Urinary bladder (tissue), 3 donors: ENCODE measurements at regions not wholly inside any gene's neighbourhood (a gene's known extent, or its start where the extent isn't known, plus 50 kb on each side); places are given as distances from the start of the nearest gene placed in this dataset.

Experiments used
- DNase-seq: peaks from one replicate; pipeline ENCODE4 v3.0.0-alpha.2; 2015; ENCODE audit errors: extremely low spot score
- H3K27ac ChIP-seq: one replicate; pipeline ENCODE4 v1.5.1; 2013; ENCODE audit warnings: low read depth, mild to moderate bottlenecking, moderate library complexity
- H3K36me3 ChIP-seq: one replicate; pipeline ENCODE4 v1.6.1; 2013; ENCODE audit warnings: mild to moderate bottlenecking, moderate library complexity; ENCODE audit not compliant: insufficient read depth
- H3K4me1 ChIP-seq: one replicate; pipeline ENCODE4 v1.6.1; 2013; ENCODE audit warnings: mild to moderate bottlenecking, moderate library complexity; ENCODE audit not compliant: insufficient read depth
- H3K4me3 ChIP-seq: one replicate; pipeline ENCODE4 v1.5.1; 2013; ENCODE audit warnings: low read depth, low read length
- WGBS: extraction: QIAGEN DNeasy Blood & Tissue Kit; methylation state at CpG from one replicate; pipeline ENCODE4 v1.1.7; 2013; 5-methylcytosine and 5-hydroxymethylcytosine counted together
- donor health status: healthy with polysubstance abuse.
- donor health status: healthy.

DNA sequence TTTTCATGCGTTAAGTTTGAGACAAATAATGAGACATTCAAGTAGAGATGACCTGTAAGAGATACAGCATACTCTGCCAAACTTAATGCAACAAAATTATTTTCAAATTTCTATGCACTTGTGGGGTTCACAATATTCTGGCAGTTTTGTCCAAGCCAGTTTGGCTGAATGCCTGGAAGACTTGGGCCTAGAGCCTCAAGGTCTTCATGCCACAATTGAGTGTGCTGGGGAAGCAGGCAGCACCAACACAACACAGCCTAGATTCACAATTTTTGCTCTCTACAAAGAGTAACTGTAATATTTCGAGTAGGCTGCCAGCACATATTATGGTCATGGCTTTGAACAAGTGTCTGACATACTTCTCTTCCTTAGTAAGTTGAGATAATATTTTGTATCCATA, 461.4 kb upstream of the SPHKAP start:
- Histone ChIP-seq H3K4me1 (no peaks in the 10 kb centered on the region), H3K36me3 (no peaks in the 10 kb centered on the region), H3K4me3 (no peak overlapping the region), H3K27ac (no peak overlapping the region)
- WGBS = 86% methylated on average over 2 of the region's 2 CpGs
- no peak for DNase-seq

GRCh38 chr2:228630786-228631185, 449.3 kb upstream of the SPHKAP start:
- H3K4me1 ChIP-seq = no peaks in the 10 kb centered on the region
- H3K27ac ChIP-seq = no peak overlapping the region
- no peak overlapping the region for H3K4me3 ChIP-seq
- no peak for DNase-seq
- 82% methylated on average over 2 of the region's 2 CpGs for WGBS
- H3K36me3 ChIP-seq = no peaks in the 10 kb centered on the region

- Histone ChIP-seq H3K4me1 (no peaks in the 10 kb centered on the region), H3K36me3 (no peaks in the 10 kb centered on the region), H3K27ac (no peak overlapping the region), H3K4me3 (no peak overlapping the region)
- 49% methylated on average over 1 of the region's 1 CpG for WGBS
- no peak for DNase-seq
These were observed 447.8 kb upstream of the SPHKAP start for GRCh38 chr2:228629251-228629650.

- Histone ChIP-seq H3K4me3 (no peak overlapping the region), H3K36me3 (no peaks in the 10 kb centered on the region)
- whole genome bisulfite sequencing = 66% methylated on average over 4 of the region's 4 CpGs
These were observed 447.2 kb upstream of the SPHKAP start for GRCh38 chr2:228628682-228629081.

GRCh38 chr2:228627510-228627909, 446.0 kb upstream of the SPHKAP start:
- 86% methylated on average over 4 of the region's 4 CpGs for WGBS
- Histone ChIP-seq H3K4me3 (no peak overlapping the region), H3K36me3 (no peaks in the 10 kb centered on the region), H3K4me1 (no peaks in the 10 kb centered on the region), H3K27ac (no peak overlapping the region)
- DNase-seq = no peak

More at GRCh38 chr2:228628682-228629081, 447.2 kb upstream of the SPHKAP start:
- no peak for DNase-seq
- H3K27ac ChIP-seq = no peak overlapping the region
- no peaks in the 10 kb centered on the region for H3K4me1 ChIP-seq

- H3K36me3 ChIP-seq = no peaks in the 10 kb centered on the region
- no peak for DNase-seq
- no peaks in the 10 kb centered on the region for H3K4me1 ChIP-seq
- whole genome bisulfite sequencing = 82% methylated on average over 3 of the region's 3 CpGs
- H3K27ac ChIP-seq = no peak overlapping the region
- H3K4me3 ChIP-seq = no peak overlapping the region
These were observed 444.0 kb upstream of the SPHKAP start for GRCh38 chr2:228625481-228625880.

DNA sequence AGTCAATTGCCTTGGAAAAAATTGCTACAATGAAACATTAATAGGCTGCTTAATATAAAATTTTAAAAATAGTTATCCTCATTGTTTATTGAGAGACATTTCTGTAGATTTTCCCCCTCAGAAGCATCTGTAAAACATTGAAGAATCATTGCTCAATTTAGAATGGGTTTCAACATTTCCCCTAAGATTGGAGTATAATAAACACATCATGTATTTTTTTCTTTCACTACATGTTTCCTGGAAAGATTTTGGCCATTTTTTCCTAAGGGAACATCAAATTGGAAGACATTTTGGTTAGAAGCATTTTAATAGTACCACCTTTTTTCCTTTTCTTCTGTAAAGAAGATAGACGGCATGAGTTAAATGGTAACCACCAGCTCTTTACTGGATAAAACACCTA, 443.2 kb upstream of the SPHKAP start:
- H3K36me3 ChIP-seq = no peaks in the 10 kb centered on the region
- no peak overlapping the region for H3K27ac ChIP-seq
- WGBS = 93% methylated on average over 1 of the region's 1 CpG
- no peaks in the 10 kb centered on the region for H3K4me1 ChIP-seq
- DNase-seq = no peak
- H3K4me3 ChIP-seq = no peak overlapping the region

GRCh38 chr2:228615496-228615895, 434.0 kb upstream of the SPHKAP start:
- 94% methylated on average over 3 of the region's 3 CpGs for WGBS
- Histone ChIP-seq H3K27ac (no peak overlapping the region), H3K4me1 (no peaks in the 10 kb centered on the region), H3K36me3 (no peaks in the 10 kb centered on the region), H3K4me3 (no peak overlapping the region)
- no peak for DNase-seq

DNA sequence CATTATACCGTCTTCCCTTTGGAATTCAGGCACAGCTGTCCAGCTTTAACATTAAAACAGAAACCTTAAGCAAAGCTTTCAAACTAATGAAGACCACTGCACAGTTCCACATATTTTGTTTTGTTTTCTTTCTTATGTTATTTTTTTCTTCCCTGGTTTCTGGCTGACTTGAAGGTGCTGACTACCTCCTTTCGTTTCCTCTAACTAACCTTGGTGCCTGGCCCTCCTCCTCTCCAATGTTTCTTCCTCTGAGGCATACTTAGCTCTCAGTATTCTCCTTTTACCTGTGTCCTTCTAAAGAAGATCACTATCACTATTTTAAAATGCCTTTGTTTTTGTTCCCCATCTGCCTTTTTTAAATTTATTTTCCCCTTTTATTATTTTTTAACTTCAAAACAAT, 433.3 kb upstream of the SPHKAP start:
- Histone ChIP-seq H3K36me3 (no peaks in the 10 kb centered on the region), H3K4me1 (no peaks in the 10 kb centered on the region), H3K27ac (no peak overlapping the region), H3K4me3 (no peak overlapping the region)
- WGBS = 64% methylated on average over 2 of the region's 2 CpGs
- DNase-seq = no peak

DNA sequence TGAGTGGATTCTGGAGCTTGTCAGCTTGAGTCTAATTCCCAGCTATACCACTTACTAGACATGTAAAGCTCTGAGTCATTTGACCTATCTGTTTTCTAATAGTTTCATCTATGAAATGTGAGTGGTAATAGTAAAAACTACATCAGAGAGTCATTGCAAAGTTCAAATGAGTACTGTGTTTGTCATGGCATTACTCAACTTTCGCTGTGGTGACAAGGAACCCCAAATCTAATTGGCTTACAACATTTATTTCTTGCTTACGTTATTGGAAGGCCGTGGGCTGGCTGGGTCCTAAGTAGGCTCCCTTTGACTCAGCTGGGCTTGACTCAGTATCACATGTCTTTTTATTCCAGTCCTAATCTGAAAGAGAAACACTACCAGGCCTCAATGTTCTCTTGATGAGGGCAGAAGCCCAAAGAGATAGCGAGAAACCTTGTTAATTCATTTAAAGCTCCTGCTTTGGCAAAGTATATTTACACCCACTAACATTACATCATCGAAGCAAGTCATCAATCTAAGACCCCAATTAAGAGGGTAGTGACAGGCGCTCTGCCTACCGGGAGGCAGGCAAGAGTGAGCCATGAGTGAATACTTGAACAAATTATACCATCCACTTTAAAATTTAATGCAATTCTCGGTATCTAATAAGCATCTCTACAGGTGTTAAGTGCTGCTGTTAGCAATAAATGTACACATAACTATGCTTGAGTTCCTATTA, 431.8 kb upstream of the SPHKAP start:
- no peak for DNase-seq
- Histone ChIP-seq H3K4me3 (no peak overlapping the region), H3K27ac (no peak overlapping the region), H3K36me3 (no peaks in the 10 kb centered on the region), H3K4me1 (no peaks in the 10 kb centered on the region)
- 86% methylated on average over 8 of the region's 8 CpGs for WGBS

GRCh38 chr2:228611171-228611570, 429.7 kb upstream of the SPHKAP start:
- Histone ChIP-seq H3K36me3 (no peaks in the 10 kb centered on the region), H3K4me3 (no peak overlapping the region), H3K27ac (no peak overlapping the region), H3K4me1 (no peaks in the 10 kb centered on the region)
- WGBS = 77% methylated on average over 1 of the region's 1 CpG
- no peak for DNase-seq

DNA sequence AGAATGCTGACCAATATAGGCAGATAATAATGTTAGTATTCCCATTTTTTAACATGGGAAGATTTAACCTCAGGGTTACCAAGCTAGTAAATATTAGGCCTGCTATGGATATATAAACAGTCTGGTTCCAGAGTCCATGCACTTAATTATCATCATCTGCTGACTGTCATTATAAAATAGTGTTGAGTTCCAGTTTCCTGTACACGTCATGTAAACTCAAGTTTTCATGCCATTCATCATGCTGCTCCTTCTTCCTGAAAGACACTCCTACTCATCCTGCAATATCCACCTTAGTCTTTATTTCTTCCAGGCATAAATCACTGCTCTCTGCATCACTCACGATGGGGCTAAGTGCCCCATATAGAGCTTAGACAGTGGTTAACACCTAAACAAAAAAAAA, 420.8 kb upstream of the SPHKAP start:
- no peak overlapping the region for H3K4me3 ChIP-seq
- no peak overlapping the region for H3K27ac ChIP-seq
- H3K36me3 ChIP-seq = no peaks in the 10 kb centered on the region
- no peak for DNase-seq
- 38% methylated on average over 2 of the region's 2 CpGs for WGBS
- no peaks in the 10 kb centered on the region for H3K4me1 ChIP-seq

GRCh38 chr2:228600265-228600664, 418.8 kb upstream of the SPHKAP start:
- H3K4me1 ChIP-seq = no peaks in the 10 kb centered on the region
- H3K36me3 ChIP-seq = no peaks in the 10 kb centered on the region
- H3K4me3 ChIP-seq = no peak overlapping the region
- H3K27ac ChIP-seq = no peak overlapping the region
- WGBS = 85% methylated on average over 2 of the region's 2 CpGs
- DNase-seq = no peak

DNA sequence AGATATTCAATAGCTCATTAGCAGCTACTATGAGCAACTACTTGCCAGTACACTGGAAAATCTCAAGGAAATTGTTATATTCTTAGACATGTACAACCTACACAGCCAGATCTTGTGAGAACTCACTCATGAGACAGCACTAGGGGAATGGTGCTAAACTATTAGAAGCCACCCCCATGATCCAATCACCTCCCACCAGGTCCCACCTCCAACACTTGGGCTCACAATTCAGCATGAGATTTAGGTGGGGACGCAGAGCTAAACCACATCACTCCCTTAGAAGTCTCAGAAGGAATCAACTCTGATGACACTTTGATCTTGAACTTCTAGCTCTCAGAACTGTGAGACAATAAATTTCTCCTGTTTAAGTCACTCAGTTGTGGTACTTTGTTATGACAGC, 418.3 kb upstream of the SPHKAP start:
- H3K27ac ChIP-seq = no peak overlapping the region
- no peak for DNase-seq
- no peak overlapping the region for H3K4me3 ChIP-seq
- H3K4me1 ChIP-seq = no peaks in the 10 kb centered on the region
- 89% methylated on average over 1 of the region's 1 CpG for WGBS
- H3K36me3 ChIP-seq = no peaks in the 10 kb centered on the region

DNA sequence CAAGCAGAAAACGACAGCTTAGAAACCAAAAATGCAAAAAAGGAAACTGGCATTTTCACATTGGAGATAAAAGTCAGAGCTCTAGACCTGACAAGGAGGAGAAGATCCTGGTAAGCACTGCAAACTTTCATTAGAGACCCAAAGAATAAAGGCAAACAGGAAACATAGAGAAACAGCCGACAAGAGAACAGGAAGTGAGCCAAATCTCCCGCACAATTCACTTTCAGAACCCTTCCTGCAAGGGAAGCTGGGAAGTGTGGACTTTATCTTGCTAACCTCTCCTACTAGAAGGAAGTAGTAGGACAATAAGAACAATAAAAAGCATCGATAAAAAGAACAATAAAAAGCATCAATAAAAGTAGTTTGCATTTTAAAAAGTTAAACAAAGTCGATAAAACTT, 417.8 kb upstream of the SPHKAP start:
- no peak overlapping the region for H3K27ac ChIP-seq
- DNase-seq = no peak
- WGBS = 57% methylated on average over 5 of the region's 5 CpGs
- H3K4me3 ChIP-seq = no peak overlapping the region
- no peaks in the 10 kb centered on the region for H3K36me3 ChIP-seq
- no peaks in the 10 kb centered on the region for H3K4me1 ChIP-seq
